Adrenal gland (tissue), 9 donors: ENCODE measurements at regions not wholly inside any gene's neighbourhood (a gene's known extent, or its start where the extent isn't known, plus 50 kb on each side); places are given as distances from the start of the nearest gene placed in this dataset.

Source experiments
- DNase-seq, 7 donors: peaks; one replicate each; pipeline ENCODE4 v3.0.0-alpha.2; 2019 to 2020
- H3K27ac ChIP-seq, 5 donors: fragments of 200-600 bp; sonication (generic) in 4 of 5; 1 replicate in 3 of 5; 2 replicates in 2 of 5; pipeline versions ENCODE4 v1.5.1 to v1.8.0; 2016 to 2020; ENCODE audit warnings: mild to moderate bottlenecking in 1 of 5
- H3K27me3 ChIP-seq: fragments of 200-600 bp; 2 replicates; pipeline ENCODE4 v1.8.0; 2021
- H3K36me3 ChIP-seq, 2 donors: fragments of 200-600 bp; replicated peaks in 1 of 2; 1 replicate in 1 of 2; 2 replicates in 1 of 2; pipeline versions ENCODE4 v1.5.1 to v1.8.0; 2018 to 2022
- H3K4me1 ChIP-seq, 2 donors: fragments of 200-600 bp; replicated peaks in 1 of 2; 1 replicate in 1 of 2; 2 replicates in 1 of 2; pipeline versions ENCODE4 v1.5.1 to v1.8.0; 2018 to 2021
- H3K4me3 ChIP-seq, 4 donors: fragments of 200-600 bp; sonication (generic) in 3 of 4; one replicate each; pipeline ENCODE4 v1.5.1; 2016 to 2018
- H3K9me3 ChIP-seq, 3 donors: fragments of 200-600 bp; sonication (generic) in 1 of 3; replicated peaks in 1 of 3; 1 replicate in 2 of 3; 2 replicates in 1 of 3; pipeline versions ENCODE4 v1.5.1 to v1.8.0; 2016 to 2021
- POLR2A ChIP-seq, 2 donors: fragments of 450-650 bp; IDR thresholded peaks; one replicate each; pipeline ENCODE4 v1.6.1; 2017; ENCODE audit warnings: antibody characterized with exemption in 2 of 2, mild to moderate bottlenecking in 2 of 2, moderate library complexity in 1 of 2
- WGBS, 4 donors: extraction: QIAGEN DNeasy Blood & Tissue Kit in 2 of 4; methylation state at CpG; one replicate each; pipeline versions ENCODE4 v1.1.5 to v1.1.7; 2013 to 2017; 5-methylcytosine and 5-hydroxymethylcytosine counted together
- intact Hi-C, 2 donors: fragments of 100-400 bp; cut with DNase I; formaldehyde crosslinking; loops; one replicate each; pipeline versions ENCODE4 v1.14.1 to v1.15.0; 2022 to 2023
- TF ChIP-seq, protein P1 (sequence below), 6 experiments: fragments of 450-650 bp in 4 of 6; fragments of 200-600 bp in 2 of 6; sonication (generic) in 1 of 6; IDR thresholded peaks; 1 replicate in 5 of 6; 2 replicates in 1 of 6; pipeline versions ENCODE4 v1.5.1 to v1.8.0; 2016 to 2021; ENCODE audit warnings: antibody characterized with exemption in 6 of 6, mild to moderate bottlenecking in 2 of 6, moderate library complexity in 1 of 6
- donor health status: healthy with polysubstance abuse.
- donor health status: Bipolar disorder and iron deficiency.
- donor health status: DM: yes; HTN: yes; CAD: no.
- donor health status: DM: no; HTN: no; CAD: no.
- donor health status: DM: no; HTN: no; CAD: no.

DNA sequence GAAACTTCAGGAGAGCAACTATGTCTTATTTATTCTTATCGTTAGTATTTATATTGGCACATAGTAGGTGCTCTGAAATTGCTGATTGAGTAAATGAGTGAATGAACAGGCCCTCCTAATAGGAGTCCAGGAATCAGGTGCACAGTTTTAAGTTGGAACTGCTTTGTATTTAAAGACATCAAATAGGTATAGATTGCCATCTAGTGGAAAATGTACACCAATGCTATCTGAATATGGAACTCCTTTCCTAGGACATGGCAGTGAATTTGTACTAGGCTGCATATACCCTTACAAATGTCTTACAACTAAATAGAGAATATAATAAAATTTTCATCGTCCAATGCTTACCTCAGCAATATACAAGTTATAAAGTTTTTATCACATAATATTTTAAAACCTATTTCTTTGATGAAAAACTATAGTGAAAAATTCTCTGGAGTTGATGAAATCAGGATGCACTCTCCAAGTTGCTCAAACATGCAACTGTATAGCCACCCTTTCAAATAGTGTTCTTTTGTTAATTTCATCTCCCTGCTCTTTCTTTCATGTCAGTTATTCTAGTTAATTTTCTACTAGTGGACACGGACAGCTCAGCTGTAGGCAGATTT, 318.9 kb upstream of the SYT4 start:
- no peaks in the 10 kb centered on the region for H3K27me3 ChIP-seq
- H3K36me3 ChIP-seq = no peaks in the 10 kb centered on the region
- TF ChIP-seq, protein P1, sequence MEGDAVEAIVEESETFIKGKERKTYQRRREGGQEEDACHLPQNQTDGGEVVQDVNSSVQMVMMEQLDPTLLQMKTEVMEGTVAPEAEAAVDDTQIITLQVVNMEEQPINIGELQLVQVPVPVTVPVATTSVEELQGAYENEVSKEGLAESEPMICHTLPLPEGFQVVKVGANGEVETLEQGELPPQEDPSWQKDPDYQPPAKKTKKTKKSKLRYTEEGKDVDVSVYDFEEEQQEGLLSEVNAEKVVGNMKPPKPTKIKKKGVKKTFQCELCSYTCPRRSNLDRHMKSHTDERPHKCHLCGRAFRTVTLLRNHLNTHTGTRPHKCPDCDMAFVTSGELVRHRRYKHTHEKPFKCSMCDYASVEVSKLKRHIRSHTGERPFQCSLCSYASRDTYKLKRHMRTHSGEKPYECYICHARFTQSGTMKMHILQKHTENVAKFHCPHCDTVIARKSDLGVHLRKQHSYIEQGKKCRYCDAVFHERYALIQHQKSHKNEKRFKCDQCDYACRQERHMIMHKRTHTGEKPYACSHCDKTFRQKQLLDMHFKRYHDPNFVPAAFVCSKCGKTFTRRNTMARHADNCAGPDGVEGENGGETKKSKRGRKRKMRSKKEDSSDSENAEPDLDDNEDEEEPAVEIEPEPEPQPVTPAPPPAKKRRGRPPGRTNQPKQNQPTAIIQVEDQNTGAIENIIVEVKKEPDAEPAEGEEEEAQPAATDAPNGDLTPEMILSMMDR (IDR thresholded peaks at IDR 0.05) = peak in 5 of 6 experiments; percentile 18 to 59 (median 37)
- no peak for TF ChIP-seq POLR2A (IDR thresholded peaks at IDR 0.05)
- no peak overlapping the region for H3K27ac ChIP-seq
- H3K4me1 ChIP-seq = no peaks in the 10 kb centered on the region
- H3K9me3 ChIP-seq = no peaks in the 10 kb centered on the region
- 43 to 56% (median 45%) methylated on average over 3 of the region's 3 CpGs for WGBS, 4 donors
- intact Hi-C loops = no loop called here
- DNase-seq = no peak
- H3K4me3 ChIP-seq = no peak overlapping the region

DNA sequence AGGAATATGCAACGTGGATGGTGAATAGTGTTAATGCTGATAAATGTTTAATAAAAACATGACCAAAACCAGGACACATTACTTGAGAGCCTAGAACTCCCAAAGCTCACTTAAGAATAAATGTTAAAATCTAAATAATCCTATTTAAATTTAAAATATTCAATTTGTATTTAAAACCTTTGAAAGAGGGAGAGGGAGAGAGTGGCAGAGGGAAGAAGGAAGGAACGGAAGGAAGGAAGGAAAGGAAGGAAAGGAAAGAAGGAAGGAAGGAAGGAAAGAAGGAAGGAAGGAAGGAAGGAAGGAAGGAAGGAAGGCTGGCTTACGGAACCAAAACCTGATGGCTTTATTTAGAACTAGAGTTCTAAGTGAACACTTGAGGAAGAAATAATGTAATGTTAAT, 324.1 kb upstream of the SYT4 start:
- H3K36me3 ChIP-seq = no peaks in the 10 kb centered on the region
- 57 to 76% (median 72%) methylated on average over 3 of the region's 3 CpGs for WGBS, 4 donors
- no peak overlapping the region for H3K27ac ChIP-seq
- no peak for TF ChIP-seq POLR2A (IDR thresholded peaks at IDR 0.05)
- TF ChIP-seq, protein P1 (IDR thresholded peaks at IDR 0.05) = no peak
- no peaks in the 10 kb centered on the region for H3K27me3 ChIP-seq
- H3K4me1 ChIP-seq = no peaks in the 10 kb centered on the region
- no peak for DNase-seq
- H3K9me3 ChIP-seq = no peaks in the 10 kb centered on the region
- intact Hi-C loops = no loop called here
- no peak overlapping the region for H3K4me3 ChIP-seq

DNA sequence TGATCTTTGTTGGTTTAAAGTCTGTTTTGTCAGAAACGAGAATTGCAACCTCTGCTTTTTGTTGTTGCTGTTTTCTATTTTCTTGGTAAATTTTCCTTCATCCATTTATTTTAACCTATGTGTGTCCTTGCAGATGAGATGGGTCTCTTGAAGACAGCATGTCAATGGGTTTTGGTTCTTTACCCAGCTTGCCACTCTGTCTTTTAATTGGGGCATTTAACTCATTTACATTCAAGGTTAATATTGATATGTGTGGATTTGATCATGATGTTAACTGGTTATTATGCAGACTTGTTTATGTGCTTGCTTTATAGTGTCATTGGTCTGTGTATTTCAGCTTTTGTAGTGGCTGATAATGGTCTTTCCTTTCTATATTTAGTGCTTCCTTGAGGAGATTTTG, 327.9 kb upstream of the SYT4 start:
- Histone ChIP-seq H3K4me3 (no peak overlapping the region), H3K9me3 (no peaks in the 10 kb centered on the region), H3K4me1 (no peaks in the 10 kb centered on the region), H3K27me3 (no peaks in the 10 kb centered on the region), H3K36me3 (no peaks in the 10 kb centered on the region), H3K27ac (no peak overlapping the region)
- TF ChIP-seq POLR2A (IDR thresholded peaks at IDR 0.05) = no peak
- TF ChIP-seq, protein P1 (IDR thresholded peaks at IDR 0.05) = no peak
- no peak for DNase-seq
- intact Hi-C loops = no loop called here
- 62 to 84% (median 72%) methylated on average over 1 of the region's 1 CpG for WGBS, 4 donors

DNA sequence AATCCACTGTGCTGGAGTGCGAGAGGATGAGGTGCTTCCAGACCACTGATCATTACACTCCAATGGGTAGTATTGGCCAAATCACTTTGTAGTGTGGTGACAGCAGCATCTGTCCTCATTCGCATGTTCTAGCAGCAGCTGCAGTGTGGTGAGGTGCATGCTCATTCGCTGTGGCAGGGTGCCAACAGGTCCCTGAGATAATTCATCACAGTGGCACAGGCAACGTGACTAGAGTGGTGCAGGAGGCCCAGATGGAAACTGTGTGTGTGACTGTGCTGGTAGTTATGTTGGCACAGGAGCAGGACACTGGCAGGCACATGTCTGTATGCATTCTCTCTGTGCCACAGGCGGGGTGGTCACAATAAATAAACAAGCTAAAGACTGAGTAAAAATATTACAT, 329.5 kb upstream of the SYT4 start:
- WGBS, 4 donors = 71 to 73% (median 71%) methylated on average over 5 of the region's 5 CpGs
- no peak for DNase-seq

More for the DNA sequence above, 329.5 kb upstream of the SYT4 start:
- Histone ChIP-seq H3K4me3 (no peak overlapping the region), H3K27me3 (no peaks in the 10 kb centered on the region), H3K4me1 (no peaks in the 10 kb centered on the region), H3K36me3 (no peaks in the 10 kb centered on the region), H3K27ac (no peak overlapping the region), H3K9me3 (no peaks in the 10 kb centered on the region)
- intact Hi-C loops = no loop called here
- TF ChIP-seq, protein P1 (IDR thresholded peaks at IDR 0.05) = no peak
- TF ChIP-seq POLR2A (IDR thresholded peaks at IDR 0.05) = no peak
